GM20431 (cell line): ENCODE measurements at regions not wholly inside any gene's neighbourhood (a gene's known extent, or its start where the extent isn't known, plus 50 kb on each side); places are given as distances from the start of the nearest gene placed in this dataset.
"Not testable (repeated sequence)": the region's sequence is repeated elsewhere in the genome, so short reads cannot be mapped to it uniquely, and the experiment has no call there.

Experiments used
- in situ Hi-C: fragments of 300-500 bp; cut with MseI, MboI; formaldehyde crosslinking; loops from one replicate; pipeline ENCODE4 v1.15.0; 2020; ENCODE audit warnings: low sequenced_read_pairs; ENCODE audit not compliant: unreplicated experiment

DNA sequence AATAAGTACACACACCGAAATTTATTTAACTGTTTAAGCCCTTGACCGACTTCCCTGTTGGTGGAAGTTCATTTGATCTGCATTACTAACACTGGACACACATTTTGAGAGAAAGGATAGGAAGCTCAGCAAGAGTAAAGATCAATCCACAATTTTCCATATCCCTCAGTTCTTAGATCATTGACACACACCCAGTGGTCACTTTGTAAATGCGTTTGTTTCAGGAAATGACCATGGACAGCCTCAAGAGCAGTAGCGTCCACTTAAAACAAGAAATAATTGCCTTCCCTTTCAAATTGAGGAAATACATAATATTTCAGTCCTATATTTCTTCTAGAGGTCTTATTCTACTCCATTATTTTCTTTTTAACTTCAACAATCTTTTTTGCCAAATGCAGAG, 511.5 kb upstream of the PTBP2 start:
- in situ Hi-C loops = no loop called here

DNA sequence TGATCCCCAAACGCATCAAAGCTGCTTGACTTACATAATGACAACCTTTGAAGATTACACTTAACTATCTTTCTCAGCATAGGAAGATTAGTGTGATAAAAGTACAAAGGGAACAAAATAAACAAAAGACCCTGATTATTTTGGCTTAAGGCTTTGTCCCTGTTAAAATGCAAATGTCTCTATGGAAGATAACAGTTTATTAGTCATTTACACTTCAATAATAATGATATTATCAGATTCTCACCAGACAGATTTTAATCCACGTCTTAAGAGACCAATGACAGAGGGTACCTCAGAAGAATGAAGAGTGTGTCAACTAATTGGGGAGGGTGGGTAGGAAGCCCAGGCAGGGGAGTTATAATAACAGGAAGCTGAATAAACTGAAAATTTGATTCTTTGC, 510.4 kb upstream of the PTBP2 start:
- in situ Hi-C loops = no loop called here

DNA sequence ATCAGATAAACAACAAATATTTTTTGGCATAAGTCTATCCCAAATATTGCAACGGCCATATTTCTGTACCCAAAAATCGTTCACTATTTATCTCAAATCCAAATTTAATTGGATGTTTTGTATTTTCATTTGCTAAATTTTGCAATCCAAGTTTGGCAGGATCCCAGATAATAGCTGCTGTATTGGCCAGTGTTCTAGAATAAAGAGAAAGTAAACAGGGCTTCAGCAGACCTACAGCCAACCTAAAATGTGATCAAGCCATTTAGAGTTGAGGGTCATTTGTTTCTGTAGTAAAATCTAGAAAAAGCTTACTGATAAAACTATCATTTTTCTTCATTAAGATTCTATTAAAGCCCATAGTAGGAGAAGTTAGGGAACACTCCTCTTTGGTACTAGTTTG, 506.6 kb upstream of the PTBP2 start:
- in situ Hi-C loops = no loop called here

DNA sequence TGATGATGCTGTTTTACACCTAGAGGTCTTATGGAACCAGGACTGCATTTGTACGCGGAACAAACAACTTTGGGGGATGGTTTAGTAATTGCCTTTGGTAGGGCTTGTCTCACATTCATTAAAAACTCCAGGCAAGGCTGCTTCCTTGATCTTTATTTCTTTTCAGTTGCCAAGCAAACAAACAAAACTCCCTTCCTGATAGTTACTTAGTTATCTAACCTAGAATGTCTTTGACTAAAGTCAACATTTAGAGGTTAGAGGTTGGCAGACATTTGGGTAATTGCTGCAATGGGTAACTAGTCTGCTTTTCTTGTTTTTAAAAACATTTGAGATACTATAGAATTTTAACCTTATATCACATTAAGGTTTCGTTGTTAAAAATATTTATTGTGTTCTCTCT, 500.9 kb upstream of the PTBP2 start:
- in situ Hi-C loops = no loop called here

DNA sequence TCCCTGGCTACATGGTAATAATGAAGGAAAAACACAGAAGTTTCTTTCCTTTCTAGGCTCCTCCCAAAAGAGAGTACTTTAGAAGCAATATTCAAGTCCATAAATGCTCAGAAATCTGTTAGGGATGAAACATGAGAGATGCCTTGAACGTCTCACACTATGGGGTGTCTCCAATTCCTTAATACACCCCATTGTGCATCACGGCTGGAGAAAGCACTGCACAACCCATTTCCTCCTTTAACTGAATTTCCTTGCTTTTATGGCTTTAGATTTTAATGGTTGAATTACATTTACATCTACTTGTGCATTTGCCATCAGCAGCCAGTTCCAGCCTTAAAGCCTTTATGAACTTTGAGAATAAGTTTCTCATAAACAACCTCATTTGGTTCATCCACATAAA, 498.9 kb upstream of the PTBP2 start:
- in situ Hi-C loops = no loop called here

DNA sequence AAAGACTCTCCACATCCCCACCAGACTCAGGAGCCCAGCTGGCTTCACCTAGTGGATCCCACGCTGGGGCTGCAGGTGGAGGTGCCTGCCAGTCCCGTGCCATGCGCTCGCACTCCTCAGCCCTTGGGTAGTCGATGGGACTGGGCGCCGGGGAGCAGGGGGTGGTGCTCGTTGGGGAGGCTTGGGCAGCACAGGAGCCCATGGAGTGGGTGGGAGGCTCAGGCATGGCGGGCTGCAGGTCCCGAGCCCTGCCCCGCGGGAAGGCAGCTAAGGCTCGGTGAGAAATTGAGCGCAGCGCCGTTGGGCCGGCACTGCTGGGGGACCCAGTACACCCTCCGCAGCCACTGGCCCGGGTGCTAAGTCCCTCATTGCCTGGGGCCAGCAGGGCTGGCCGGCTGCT, 497.4 kb upstream of the PTBP2 start:
- in situ Hi-C loops = not testable (repeated sequence)

DNA sequence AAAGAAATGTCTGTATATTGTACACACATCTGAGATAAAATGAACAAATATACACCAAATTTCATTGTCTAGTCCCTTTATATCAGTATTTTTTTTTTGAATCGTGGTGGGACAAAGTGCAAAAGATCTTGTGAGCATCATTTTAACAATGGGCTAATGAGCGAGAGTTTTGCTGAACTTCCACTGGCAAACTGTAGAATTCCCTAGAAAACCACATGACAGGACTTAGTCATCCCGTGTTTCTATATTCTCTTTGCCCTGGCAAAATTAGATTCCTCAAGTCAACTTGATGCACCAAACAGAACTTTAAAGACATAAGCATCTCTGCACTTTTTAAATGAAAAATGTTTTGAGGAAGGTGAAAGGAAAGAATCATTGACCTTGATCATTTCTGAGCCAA, 488.2 kb upstream of the PTBP2 start:
- in situ Hi-C loops = loop anchor here (25.0 kb wide), 1 partner anchor 604 kb away; no protein-coding TSS in a partner anchor

DNA sequence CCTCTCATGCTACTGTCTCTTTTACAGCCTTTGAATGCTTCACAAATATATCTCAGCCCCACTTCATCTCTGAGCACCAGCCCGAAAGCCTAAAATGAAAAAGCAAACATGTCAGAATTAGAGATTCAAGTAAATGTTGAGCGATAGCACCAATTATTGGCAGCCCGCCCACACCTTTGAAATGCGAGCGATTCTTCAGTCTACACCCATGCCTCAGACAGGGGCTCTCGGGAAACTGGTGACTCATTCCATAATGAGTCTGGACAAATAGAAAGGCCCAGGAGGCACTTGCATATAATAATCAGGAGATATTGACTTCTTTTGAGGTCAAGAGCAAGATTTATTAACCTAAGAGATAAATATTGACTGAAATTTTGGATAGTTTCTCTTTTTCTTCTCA, 487.3 kb upstream of the PTBP2 start:
- in situ Hi-C loops = loop anchor here (25.0 kb wide), 1 partner anchor 603 kb away; no protein-coding TSS in a partner anchor

DNA sequence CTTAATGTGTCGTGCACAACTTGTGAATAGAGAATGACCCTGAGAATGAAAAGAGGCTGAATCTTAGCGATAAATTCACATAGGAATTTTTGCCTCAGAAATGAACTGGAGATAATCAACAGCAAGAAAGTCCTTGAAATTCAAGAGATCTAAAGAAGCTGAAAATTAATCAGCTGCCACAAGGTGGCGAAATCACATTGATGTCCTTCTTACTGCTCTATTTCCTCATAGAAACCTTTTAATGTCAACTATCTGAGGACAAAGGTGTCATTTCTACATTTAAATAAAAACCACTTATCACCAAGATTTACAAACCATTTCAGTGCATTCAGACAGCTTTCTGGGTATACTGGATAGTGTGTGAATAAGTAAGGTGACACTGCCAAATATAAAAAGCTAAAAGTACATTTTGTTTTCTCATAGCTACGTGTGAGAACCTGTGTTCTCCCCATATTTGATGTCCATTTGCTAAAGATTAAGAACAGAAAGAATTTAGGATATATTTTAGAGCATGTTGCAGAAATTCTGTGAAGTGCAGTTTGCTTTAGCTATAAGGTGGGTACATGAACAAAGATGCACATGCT, 485.3 kb upstream of the PTBP2 start:
- in situ Hi-C loops = loop anchor here (25.0 kb wide), 1 partner anchor 601 kb away; no protein-coding TSS in a partner anchor

DNA sequence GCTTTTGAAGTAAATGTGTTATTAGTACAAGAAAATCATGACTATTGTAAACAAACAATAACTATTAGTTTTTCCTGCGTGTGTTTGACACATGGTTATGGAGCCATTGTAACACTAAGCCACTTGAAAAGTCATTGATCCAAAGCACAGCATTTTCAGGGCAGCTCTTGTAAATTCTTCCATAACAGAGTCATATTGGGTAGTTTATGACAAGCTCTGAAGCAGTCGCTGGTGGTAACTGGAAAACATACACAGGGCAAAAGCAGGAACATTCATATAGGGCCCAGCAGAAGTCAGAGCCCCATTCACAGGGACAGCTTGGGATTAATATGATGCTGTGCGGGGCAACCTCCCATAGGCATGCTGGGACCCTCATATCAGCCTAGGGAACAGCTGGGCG, 483.2 kb upstream of the PTBP2 start:
- in situ Hi-C loops = loop anchor here (25.0 kb wide), 1 partner anchor 599 kb away; no protein-coding TSS in a partner anchor

DNA sequence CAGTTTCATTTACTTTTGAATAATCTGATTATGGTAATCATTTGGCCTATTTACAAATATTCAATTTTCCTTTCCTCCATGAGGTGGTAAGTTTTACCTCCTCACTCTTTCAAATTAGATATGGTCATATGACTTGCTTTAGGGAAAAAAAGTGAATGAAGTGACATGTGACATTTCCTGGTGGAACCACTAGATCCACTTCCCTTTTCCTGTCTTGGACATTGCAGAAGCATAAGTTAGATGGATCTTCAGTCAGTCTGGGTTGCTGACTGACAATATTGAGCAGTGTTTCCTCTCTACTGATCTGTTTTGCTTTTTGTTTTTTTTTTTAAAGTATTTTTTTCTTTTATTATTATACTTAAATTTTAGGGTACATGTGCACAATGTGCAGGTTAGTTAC, 481.1 kb upstream of the PTBP2 start:
- in situ Hi-C loops = loop anchor here (25.0 kb wide), 1 partner anchor 597 kb away; no protein-coding TSS in a partner anchor

DNA sequence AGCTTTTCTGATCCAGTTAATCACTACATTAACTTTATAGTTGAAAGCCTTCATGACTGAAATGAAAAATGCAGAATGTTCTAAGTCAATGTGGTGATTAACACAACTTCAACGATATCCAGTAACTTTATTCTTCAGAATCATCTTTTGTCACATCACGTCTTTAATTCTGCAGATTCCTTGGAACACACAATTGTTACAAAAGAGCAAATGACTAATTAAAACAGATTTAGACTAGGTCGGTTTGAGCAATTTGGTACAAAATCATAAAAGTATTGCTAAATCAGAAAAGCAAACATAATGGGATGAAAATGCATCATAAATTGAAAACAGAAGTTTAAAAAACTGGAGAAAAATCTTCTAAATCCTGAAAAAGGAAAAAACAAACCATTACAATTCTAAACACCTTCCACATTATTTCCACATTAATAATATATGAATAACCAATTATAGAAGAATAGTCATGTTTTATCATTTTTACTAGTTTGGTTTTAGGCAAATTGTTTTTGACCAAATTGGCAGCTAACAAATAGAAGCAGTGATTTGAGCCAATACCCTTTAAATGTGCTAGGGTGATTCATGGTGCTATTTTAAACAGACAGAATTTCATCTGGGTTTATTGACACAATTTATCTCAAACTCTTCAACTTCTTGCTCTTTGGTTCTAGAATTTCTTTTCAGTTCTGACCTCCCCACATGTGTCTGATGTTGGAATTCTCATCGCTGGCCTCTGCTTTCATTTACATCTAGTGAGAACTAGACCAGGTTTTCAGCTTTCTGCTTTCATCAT, 468.1 kb upstream of the PTBP2 start:
- in situ Hi-C loops = no loop called here

DNA sequence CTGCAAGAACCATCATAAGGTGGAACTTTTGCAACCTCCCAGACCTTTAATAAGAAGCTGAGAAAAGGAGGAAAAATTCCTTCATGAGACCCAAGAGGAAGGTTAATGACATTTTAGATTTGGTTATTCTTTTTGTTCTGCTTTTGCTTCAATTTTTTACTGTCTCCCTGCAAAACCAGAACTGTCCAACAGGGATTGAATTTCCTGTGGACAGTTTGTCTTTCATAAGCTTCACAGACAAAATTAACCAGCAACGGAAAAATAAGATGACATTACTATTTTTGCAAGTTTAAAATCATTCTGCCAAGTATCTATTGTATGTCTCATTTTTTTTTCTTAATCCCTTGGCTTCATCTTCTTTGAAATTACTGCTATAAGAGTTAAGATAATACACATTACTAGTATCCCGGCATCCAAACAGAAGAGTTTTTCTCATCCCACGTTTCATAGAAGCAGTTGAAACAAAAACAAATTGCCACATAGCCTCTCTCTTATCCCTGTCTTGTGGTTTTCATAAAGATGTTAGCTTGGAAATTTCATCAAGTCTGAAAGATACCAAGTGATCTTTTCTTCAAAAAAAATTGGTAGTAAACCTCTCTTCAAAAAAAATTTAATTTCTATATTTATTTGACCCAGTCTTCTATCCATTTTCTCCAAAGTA, 465.3 kb upstream of the PTBP2 start:
- in situ Hi-C loops = no loop called here

DNA sequence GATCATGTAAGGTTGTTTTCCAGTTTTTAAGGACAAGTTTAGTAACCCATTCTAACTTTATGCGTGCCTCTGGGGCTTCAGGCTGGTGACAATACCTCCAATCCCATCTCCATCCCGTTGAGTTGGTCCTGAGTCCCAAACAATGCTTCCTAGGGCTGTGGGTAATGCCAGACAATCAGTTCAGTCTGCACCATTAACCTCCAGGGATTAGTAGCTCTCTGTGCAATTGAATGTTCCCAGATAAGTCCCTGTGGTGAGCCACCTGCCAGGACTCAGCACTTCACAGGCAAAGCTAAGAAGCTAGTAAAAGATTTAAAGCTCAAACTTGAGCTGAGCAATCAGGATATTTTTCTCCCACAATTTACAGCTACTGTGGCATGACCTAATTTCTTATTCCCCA, 462.2 kb upstream of the PTBP2 start:
- in situ Hi-C loops = no loop called here

DNA sequence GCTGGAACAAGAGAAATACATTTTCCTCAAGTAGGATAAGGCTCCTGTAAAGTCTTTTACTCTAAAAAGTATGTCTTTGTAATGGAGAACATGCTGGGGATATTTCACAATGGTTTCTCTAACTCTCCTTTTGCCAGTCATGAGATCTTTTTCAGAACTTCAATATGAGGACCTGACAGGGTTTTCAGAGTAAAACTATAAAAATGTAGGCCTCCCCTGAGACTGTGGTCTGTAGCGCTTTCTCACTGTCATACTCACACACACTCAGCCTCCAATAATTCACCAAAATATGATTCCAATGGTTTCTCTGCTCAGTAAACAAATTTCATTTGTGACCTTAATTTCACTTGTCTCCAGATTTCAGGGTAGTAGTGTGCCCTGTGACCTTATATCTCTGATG, 440.1 kb upstream of the PTBP2 start:
- in situ Hi-C loops = no loop called here

DNA sequence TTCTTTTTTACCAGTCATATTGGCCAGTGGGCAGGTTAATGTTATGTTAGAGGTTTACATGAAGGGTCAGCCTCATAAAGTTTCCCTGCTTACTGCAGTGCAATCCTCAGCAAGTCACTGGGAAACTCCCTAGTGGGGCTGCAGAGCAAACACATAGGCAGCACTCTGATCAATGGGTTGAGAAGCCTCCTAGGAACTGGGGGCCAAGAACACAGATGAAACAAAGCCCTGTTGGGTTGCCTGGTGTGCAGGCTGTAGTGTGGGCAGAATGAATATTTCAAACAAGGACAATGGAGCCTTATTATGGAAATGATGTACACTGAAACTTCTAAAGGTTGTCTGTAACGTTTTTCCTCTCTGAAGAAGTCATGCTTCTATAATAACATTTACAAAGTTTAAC, 431.6 kb upstream of the PTBP2 start:
- in situ Hi-C loops = no loop called here

DNA sequence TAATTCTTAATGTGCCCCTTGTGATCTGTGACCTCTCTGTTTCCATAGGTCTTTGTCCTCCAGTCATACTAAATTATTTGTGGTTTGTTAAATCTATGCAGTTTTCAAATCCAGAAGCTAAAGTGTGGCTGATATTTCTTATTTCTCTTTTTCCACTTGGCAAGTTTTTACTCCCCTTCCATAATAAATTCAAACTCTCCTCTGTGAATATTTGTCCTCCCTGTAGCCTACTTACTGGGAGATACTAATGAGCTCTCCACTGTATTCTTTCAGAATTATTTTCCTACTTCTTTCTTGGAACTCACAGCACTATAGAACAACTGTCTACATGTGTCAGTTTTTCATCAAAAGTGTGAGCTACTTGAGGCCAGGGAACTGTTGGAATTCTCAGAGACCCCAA, 430.8 kb upstream of the PTBP2 start:
- in situ Hi-C loops = no loop called here

DNA sequence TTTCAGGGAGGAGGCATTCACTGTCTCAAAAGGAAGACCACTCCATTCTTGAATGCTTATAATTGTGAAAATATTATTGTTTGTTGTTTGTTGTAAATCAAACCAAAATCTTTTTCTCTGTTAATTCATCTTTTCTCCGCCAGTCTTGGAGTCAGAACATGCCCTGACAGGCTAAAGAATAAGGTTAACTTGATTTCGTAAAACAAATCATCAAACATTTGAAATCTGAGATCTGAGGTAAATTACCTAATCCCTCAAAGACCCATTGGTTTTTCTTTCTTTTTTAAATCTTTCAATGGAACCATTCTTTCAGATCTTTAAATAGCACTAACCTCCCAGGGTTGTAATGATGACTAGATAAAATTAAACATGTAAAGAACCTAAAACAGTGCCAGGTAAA, 430.1 kb upstream of the PTBP2 start:
- in situ Hi-C loops = no loop called here

DNA sequence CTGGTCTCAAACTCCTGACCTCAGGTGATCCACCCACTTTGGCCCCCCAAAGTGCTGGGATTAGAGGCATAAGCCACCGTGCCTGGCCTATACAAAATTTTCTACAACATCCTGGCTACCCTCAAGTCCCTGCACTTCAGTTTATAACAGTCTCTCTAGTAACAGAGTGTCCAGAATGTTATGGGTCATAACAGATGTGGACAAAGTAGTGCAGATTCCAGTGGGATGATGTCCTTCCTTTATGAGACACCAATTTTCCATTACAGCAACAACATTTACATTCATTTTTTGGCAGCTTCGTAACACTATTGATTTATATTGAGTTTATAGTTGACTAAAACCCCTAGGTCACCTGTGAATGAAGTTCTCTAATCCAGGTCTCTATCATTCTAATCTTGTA, 429.4 kb upstream of the PTBP2 start:
- in situ Hi-C loops = no loop called here

DNA sequence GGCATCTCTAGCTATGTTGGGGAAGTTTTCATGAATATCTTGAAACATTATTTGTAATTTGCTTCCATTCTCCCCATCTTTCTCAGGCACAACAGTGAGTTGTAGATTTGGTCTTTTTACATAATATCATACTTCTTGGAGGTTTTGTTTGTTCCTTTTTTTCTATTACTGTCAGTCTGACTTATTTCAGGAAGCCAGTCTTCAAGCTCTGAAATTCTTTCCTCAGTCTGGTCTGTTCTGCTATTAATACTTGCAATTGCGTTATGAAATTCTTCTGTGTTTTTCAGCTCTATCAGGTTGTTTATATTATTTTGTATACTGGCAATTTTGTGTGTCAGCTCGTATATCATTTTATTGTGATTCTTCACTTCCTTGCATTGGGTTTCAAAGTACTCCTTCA, 424.6 kb upstream of the PTBP2 start:
- in situ Hi-C loops = no loop called here
